GM23248 (cell line): ENCODE measurements at regions not wholly inside any gene's neighbourhood (a gene's known extent, or its start where the extent isn't known, plus 50 kb on each side); places are given as distances from the start of the nearest gene placed in this dataset.

ENCODE experiments used
- EZH2 ChIP-seq: fragments of 200-600 bp; sonication (generic); IDR thresholded peaks from 2 replicates; pipeline ENCODE4 v1.6.1; 2018; ENCODE audit warnings: antibody characterized with exemption, mild to moderate bottlenecking; ENCODE audit not compliant: insufficient read depth, poor library complexity, severe bottlenecking
- EZH2phosphoT487 ChIP-seq: fragments of 200-600 bp; sonication (generic); IDR thresholded peaks from 2 replicates; pipeline ENCODE4 v1.6.1; 2018; ENCODE audit warnings: antibody characterized with exemption, moderate library complexity, mild to moderate bottlenecking, low read depth; ENCODE audit not compliant: insufficient read depth

DNA sequence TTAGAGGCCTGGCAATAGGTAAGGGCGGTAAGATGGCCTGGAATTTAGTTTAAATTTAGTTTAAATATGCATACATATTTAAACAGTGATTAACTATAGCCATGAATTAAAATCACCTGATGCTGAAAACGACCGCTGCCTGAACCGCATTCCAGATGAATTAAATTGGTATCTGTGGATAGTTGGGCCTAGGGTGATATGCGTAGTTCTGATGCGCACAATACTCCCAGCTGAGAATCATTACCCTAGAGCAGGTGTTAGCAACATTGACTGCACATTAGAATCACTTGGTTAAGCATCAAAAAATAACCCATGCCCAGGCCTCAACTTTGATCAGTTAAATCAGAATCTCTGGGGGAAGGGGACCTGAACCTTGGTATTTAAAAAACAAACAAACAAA lies 432.4 kb downstream of the GBA3 start:
- TF ChIP-seq EZH2 (no peak), EZH2phosphoT487 (no peak)
